IMR-90 (cell line): ENCODE measurements at regions not wholly inside any gene's neighbourhood (a gene's known extent, or its start where the extent isn't known, plus 50 kb on each side); places are given as distances from the start of the nearest gene placed in this dataset.

Source experiments
- CEBPB ChIP-seq: IDR thresholded peaks from 2 replicates; pipeline ENCODE4 v1.6.1; 2012; ENCODE audit warnings: low read depth, low read length, improper control_type of control experiment
- CHD1 ChIP-seq: IDR thresholded peaks from 2 replicates; pipeline ENCODE4 v1.6.1; 2012; ENCODE audit warnings: low read depth, low read length, improper control_type of control experiment
- FOS ChIP-seq: fragments of 150-350 bp; IDR thresholded peaks from 2 replicates; pipeline ENCODE4 v1.6.1; 2016; ENCODE audit warnings: low read depth, low read length
- MAFK ChIP-seq: IDR thresholded peaks from 2 replicates; pipeline ENCODE4 v1.6.1; 2012; ENCODE audit warnings: low read depth, low read length, improper control_type of control experiment
- MAZ ChIP-seq: IDR thresholded peaks from 2 replicates; pipeline ENCODE4 v1.6.1; 2012; ENCODE audit warnings: low read depth, mild to moderate bottlenecking, low read length, improper control_type of control experiment, moderate library complexity, borderline replicate concordance
- MXI1 ChIP-seq: IDR thresholded peaks from 2 replicates; pipeline ENCODE4 v1.6.1; 2012; ENCODE audit warnings: low read depth, mild to moderate bottlenecking, low read length, moderate library complexity, borderline replicate concordance
- POLR2A ChIP-seq: IDR thresholded peaks from 2 replicates; pipeline ENCODE4 v1.6.1; 2012; ENCODE audit warnings: mild to moderate bottlenecking, low read depth, low read length
- RAD21 ChIP-seq: IDR thresholded peaks from 2 replicates; pipeline ENCODE4 v1.6.1; 2012; ENCODE audit warnings: low read length, improper control_type of control experiment
- RCOR1 ChIP-seq: IDR thresholded peaks from 2 replicates; pipeline ENCODE4 v1.6.1; 2012; ENCODE audit warnings: mild to moderate bottlenecking, low read length, improper control_type of control experiment; ENCODE audit not compliant: insufficient replicate concordance
- RFX5 ChIP-seq: IDR thresholded peaks from 2 replicates; pipeline ENCODE4 v1.8.0; 2012; ENCODE audit warnings: low read depth, mild to moderate bottlenecking, low read length, moderate library complexity
- SMC3 ChIP-seq: fragments of 150-350 bp; IDR thresholded peaks from 2 replicates; pipeline ENCODE4 v1.6.1; 2016; ENCODE audit warnings: low read depth, mild to moderate bottlenecking, antibody characterized with exemption, low read length, moderate library complexity
- TF ChIP-seq, protein P1 (sequence below): conservative IDR thresholded peaks from 2 replicates; pipeline ENCODE4 v1.5.1; 2012; ENCODE audit warnings: mild to moderate bottlenecking, low read depth, low read length, improper control_type of control experiment
- TF ChIP-seq, protein P2 (sequence below): fragments of 150-350 bp; IDR thresholded peaks from 2 replicates; pipeline ENCODE4 v1.6.1; 2016; ENCODE audit warnings: low read depth, mild to moderate bottlenecking, low read length, moderate library complexity, borderline replicate concordance
- TF ChIP-seq, protein P3 (sequence below): fragments of 150-350 bp; IDR thresholded peaks from 2 replicates; pipeline ENCODE4 v1.6.1; 2017; ENCODE audit warnings: mild to moderate bottlenecking, antibody characterized with exemption, low read length, low read depth

DNA sequence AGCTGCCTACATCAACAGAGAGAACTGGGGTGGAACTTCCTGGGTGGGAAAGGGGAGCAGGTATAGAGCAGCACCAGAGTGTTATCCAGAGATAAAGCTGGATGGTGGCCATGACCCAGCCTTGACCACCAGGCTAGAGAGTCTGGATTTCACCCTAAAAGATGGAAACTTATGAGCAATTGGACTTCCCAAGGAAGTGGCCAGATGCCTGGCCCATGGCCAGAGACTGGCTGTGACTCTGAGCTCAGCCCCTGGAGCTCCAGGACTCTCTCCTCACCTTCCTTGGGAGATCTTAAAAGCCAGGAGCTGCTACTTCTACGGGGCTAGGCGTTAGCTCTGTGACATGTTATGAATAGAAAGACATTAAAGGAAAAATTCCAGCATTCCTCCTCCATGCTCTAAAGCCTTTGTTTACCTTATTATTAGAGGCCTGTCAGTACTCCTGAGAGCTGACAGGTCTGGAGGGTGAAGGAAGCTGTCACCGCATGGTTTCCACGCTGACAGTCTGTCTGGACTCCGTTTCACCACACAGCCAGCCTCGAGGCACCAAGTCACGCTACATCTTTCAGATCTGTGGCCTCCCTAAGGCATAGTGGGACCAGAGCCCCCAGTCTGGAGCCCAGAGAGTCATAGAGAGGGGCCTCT, 260.0 kb upstream of the SIX2 start:
- TF ChIP-seq, protein P1, sequence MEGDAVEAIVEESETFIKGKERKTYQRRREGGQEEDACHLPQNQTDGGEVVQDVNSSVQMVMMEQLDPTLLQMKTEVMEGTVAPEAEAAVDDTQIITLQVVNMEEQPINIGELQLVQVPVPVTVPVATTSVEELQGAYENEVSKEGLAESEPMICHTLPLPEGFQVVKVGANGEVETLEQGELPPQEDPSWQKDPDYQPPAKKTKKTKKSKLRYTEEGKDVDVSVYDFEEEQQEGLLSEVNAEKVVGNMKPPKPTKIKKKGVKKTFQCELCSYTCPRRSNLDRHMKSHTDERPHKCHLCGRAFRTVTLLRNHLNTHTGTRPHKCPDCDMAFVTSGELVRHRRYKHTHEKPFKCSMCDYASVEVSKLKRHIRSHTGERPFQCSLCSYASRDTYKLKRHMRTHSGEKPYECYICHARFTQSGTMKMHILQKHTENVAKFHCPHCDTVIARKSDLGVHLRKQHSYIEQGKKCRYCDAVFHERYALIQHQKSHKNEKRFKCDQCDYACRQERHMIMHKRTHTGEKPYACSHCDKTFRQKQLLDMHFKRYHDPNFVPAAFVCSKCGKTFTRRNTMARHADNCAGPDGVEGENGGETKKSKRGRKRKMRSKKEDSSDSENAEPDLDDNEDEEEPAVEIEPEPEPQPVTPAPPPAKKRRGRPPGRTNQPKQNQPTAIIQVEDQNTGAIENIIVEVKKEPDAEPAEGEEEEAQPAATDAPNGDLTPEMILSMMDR, result no peak
- TF ChIP-seq POLR2A, result no peak
- TF ChIP-seq CEBPB, result no peak
- TF ChIP-seq CHD1, result no peak
- no peak for TF ChIP-seq MAFK
- no peak for TF ChIP-seq SMC3
- TF ChIP-seq FOS, result no peak
- TF ChIP-seq, protein P2, sequence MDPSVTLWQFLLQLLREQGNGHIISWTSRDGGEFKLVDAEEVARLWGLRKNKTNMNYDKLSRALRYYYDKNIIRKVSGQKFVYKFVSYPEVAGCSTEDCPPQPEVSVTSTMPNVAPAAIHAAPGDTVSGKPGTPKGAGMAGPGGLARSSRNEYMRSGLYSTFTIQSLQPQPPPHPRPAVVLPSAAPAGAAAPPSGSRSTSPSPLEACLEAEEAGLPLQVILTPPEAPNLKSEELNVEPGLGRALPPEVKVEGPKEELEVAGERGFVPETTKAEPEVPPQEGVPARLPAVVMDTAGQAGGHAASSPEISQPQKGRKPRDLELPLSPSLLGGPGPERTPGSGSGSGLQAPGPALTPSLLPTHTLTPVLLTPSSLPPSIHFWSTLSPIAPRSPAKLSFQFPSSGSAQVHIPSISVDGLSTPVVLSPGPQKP, result no peak
- no peak for TF ChIP-seq RFX5
- TF ChIP-seq RAD21, result no peak
- no peak for TF ChIP-seq MAZ
- TF ChIP-seq MXI1, result no peak
- no peak for TF ChIP-seq RCOR1
- TF ChIP-seq, protein P3, sequence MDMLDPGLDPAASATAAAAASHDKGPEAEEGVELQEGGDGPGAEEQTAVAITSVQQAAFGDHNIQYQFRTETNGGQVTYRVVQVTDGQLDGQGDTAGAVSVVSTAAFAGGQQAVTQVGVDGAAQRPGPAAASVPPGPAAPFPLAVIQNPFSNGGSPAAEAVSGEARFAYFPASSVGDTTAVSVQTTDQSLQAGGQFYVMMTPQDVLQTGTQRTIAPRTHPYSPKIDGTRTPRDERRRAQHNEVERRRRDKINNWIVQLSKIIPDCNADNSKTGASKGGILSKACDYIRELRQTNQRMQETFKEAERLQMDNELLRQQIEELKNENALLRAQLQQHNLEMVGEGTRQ, result no peak
